ENCODE measurements at regions not wholly inside any gene's neighbourhood (a gene's known extent, or its start where the extent isn't known, plus 50 kb on each side); places are given as distances from the start of the nearest gene placed in this dataset.
"Not testable (repeated sequence)": the region's sequence is repeated elsewhere in the genome, so short reads cannot be mapped to it uniquely, and the experiment has no call there.

DNA sequence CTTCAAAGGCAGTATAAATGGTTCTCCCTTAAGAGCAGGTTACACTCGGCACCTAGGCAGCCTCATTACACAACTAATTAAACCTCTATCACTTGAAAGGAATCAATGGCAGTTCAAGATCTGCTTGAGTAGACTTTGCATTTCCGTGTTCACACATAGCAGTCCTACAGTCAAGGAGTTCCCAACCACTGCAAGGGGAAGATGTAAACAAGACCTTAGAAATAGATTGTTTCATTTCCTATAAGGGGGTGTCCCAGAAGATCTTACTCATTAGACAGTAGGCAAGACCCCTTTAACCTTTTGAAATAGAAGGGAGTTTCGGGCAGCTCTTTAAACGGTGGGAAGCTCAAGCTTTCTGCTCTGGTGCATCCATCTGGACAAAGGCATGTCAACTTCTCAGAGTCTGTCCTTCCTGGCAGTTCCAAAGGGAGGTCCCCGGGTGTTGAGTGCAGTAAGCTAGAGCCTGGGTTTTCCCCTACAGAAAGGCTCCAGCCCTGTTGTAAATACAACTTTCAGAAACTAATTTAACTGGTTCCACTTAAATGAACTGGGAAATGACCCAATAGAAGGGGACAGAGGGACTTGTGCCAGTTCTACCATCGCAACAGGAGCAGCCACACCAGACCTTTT is 150.8 kb downstream of the RBMX2 start:
- no peak for DNase-seq (ENCODE audit: low spot score)

DNA sequence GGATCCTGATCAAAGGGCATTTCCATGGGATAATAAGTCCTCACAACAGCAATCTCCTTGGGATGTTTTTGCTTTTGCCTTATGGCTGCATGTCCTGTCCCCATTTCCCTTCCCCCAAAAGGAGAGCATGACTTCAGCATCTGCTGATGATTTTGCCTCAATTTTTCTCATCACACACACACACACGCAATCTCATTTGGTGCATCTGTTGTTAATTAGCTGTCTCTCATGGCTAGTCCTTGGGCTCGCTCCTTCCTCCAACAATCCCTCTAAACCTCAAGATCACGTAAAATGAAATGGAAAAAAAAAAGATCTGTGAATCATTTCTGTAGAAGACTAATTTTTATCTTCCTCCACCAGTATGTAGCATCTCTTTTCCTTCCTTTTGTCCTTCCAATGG is 153.6 kb downstream of the RBMX2 start:
- no peak for DNase-seq (ENCODE audit: low spot score)

GRCh38 chrX:130555757-130556156 is 154.0 kb downstream of the RBMX2 start:
- DNase-seq (ENCODE audit: low spot score), result no peak

GRCh38 chrX:130556951-130557350 is 155.2 kb downstream of the RBMX2 start:
- DNase-seq (ENCODE audit: low spot score), result no peak

- DNase-seq (ENCODE audit: low spot score), result no peak
These were observed 158.8 kb downstream of the RBMX2 start for GRCh38 chrX:130560544-130560943.

DNA sequence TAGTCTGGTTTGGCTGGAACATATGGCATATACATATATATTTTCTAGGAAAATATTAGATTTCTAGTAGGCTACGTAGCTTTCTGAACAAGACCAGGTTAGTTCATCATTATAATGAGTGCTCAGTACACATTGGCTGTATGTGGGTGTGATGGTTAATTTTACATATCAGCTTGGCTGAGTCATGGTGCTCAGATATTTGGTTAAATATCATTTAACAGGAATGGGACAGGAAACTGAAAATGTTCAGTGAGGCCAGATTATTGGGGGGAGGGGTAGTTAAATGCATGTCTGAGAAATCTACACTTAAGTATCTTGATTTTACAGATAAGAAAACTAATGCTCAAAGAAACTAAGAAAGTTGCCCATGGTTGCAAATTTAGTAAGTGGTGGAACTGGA is 160.1 kb downstream of the RBMX2 start:
- DNase-seq (ENCODE audit: low spot score), result no peak

DNA sequence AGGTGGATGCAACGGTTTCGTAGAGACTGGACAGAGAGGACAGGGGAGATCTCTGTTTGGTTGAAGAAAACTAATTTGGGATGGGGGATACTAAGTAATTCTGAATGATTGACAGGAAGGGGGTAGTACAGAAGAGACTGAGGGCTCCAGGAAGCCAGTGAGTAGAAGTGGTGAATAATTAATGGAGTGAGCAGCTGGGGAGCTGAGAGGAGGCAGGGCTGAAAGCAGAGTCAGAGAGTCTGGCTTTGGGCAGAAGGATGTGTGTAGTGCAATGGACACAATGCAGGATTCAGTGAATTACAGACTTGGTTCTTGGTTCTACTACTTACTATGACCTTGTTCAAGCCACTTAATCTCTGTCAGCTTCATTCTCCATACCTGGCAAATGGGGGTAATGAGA is 161.7 kb downstream of the RBMX2 start:
- no peak for DNase-seq (ENCODE audit: low spot score)

- no peak for DNase-seq (ENCODE audit: low spot score)
These were observed 164.4 kb downstream of the RBMX2 start for GRCh38 chrX:130566028-130566683.

DNA sequence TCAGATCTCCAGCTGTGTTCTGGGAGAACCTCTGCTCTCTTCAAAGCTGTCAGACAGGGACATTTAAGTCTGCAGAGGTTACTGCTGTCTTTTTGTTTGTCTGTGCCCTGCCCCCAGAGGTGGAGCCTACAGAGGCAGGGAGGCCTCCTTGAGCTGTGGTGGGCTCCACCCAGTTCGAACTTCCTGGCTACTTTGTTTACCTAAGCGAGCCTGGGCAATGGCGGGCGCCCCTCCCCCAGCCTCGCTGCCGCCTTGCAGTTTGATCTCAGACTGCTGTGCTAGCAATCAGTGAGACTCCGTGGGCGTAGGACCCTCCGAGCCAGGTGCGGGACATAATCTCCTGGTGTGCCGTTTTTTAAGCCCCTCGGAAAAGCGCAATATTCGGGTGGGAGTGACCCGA is 171.2 kb downstream of the RBMX2 start:
- not testable (repeated sequence) for DNase-seq (ENCODE audit: low spot score)

Measured in Ammon's horn (tissue), 1 donor.